ENCODE measurements at regions not wholly inside any gene's neighbourhood (a gene's known extent, or its start where the extent isn't known, plus 50 kb on each side); places are given as distances from the start of the nearest gene placed in this dataset.

GRCh38 chr10:4758256-4758655, 67.8 kb upstream of the AKR1E2 start:
- TF ChIP-seq EZH2 (IDR thresholded peaks at IDR 0.05; ENCODE audit: low read length) (no peak), CTCF (optimal IDR thresholded peaks at IDR 0.05 in 1 of 3, IDR thresholded peaks at IDR 0.05 in 1 of 3, conservative IDR thresholded peaks at IDR 0.05 in 1 of 3; ENCODE audit: extremely low read depth in 1 of 3, insufficient read depth in 2 of 3, low read length in 3 of 3) (no peak)

All from keratinocyte (primary cell).